DOHH2 (cell line): ENCODE measurements at regions not wholly inside any gene's neighbourhood (a gene's known extent, or its start where the extent isn't known, plus 50 kb on each side); places are given as distances from the start of the nearest gene placed in this dataset.

Source experiments
- H3F3A ChIP-seq: fragments of 200-600 bp; sonication (generic), shearing (Covaris generic); 2 replicates; pipeline ENCODE4 v1.6.0; 2016; ENCODE audit warnings: antibody characterized with exemption, mild to moderate bottlenecking; ENCODE audit not compliant: control insufficient read depth, insufficient read depth
- H3K27ac ChIP-seq: fragments of 200-600 bp; sonication (generic); 2 replicates; pipeline ENCODE4 v1.5.1; 2014; ENCODE audit warnings: low read depth, mild to moderate bottlenecking, low read length, moderate library complexity
- H3K27me3 ChIP-seq: fragments of 200-600 bp; sonication (generic); 2 replicates; pipeline ENCODE4 v1.6.1; 2014; ENCODE audit warnings: mild to moderate bottlenecking, low read length, mixed read lengths; ENCODE audit not compliant: control insufficient read depth
- H3K36me3 ChIP-seq: fragments of 200-600 bp; sonication (generic); 2 replicates; pipeline ENCODE4 v1.6.1; 2014; ENCODE audit warnings: mild to moderate bottlenecking, low read length, moderate library complexity, mixed read lengths; ENCODE audit not compliant: control insufficient read depth
- H3K4me1 ChIP-seq: fragments of 200-600 bp; sonication (generic); 2 replicates; pipeline ENCODE4 v1.6.1; 2014; ENCODE audit warnings: mild to moderate bottlenecking, low read length, mixed read lengths; ENCODE audit not compliant: control insufficient read depth
- H3K4me2 ChIP-seq: fragments of 200-600 bp; sonication (generic); 2 replicates; pipeline ENCODE4 v1.6.0; 2014; ENCODE audit warnings: mild to moderate bottlenecking, low read length, moderate library complexity
- H3K4me3 ChIP-seq: fragments of 200-600 bp; sonication (generic); 2 replicates; pipeline ENCODE4 v1.5.1; 2014; ENCODE audit warnings: mild to moderate bottlenecking, low read length, mixed read lengths
- H3K79me2 ChIP-seq: fragments of 200-600 bp; sonication (generic); 2 replicates; pipeline ENCODE4 v1.6.1; 2014; ENCODE audit warnings: mild to moderate bottlenecking, low read length, mixed read lengths; ENCODE audit not compliant: control insufficient read depth
- H3K9me2 ChIP-seq: fragments of 200-600 bp; sonication (generic); replicated peaks from 2 replicates; pipeline ENCODE4 v1.6.1; 2014; ENCODE audit warnings: mild to moderate bottlenecking, low read length, mixed read lengths; ENCODE audit not compliant: control insufficient read depth
- H3K9me3 ChIP-seq: fragments of 200-600 bp; sonication (generic); 2 replicates; pipeline ENCODE4 v1.6.1; 2014; ENCODE audit warnings: antibody characterized with exemption, low read length, mixed read lengths; ENCODE audit not compliant: control insufficient read depth, insufficient read depth
- H4K20me1 ChIP-seq: fragments of 200-600 bp; sonication (generic); 2 replicates; pipeline ENCODE4 v1.6.0; 2014; ENCODE audit warnings: low read depth, mild to moderate bottlenecking, antibody characterized with exemption, low read length, moderate library complexity; ENCODE audit not compliant: control insufficient read depth, insufficient read depth
- EZH2phosphoT487 ChIP-seq: fragments of 200-600 bp; sonication (generic); IDR thresholded peaks from 2 replicates; pipeline ENCODE4 v1.6.1; 2017; ENCODE audit warnings: borderline replicate concordance, mild to moderate bottlenecking, antibody characterized with exemption, low read length, moderate library complexity, mixed read lengths
- TF ChIP-seq, protein P1 (sequence below): fragments of 200-600 bp; sonication (generic); IDR thresholded peaks from one replicate; pipeline ENCODE4 v1.5.1; 2014; ENCODE audit warnings: antibody characterized with exemption, mild to moderate bottlenecking, low read depth, low read length; ENCODE audit not compliant: poor library complexity, severe bottlenecking

DNA sequence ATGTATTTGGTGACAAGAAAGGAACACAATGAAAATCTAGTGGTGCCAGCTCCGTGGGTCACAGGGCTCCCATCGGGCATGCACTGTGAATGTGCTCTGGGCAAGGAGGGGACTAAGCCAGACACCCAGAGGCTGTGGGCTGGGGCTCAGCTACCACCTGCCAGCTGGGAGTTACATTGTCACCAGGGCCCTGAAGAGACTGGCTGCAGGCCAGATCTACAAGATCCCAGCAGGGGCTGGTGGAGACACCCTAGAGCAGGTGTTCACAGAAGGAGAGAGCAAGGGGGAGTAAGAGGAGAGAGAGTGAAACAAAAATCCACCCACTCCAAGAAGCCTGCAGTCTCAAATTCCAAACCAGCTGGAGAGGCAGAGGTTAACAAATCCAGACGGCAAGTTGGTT, 116.6 kb upstream of the ADCY1 start:
- 0 out of 2 replicates have a peak, but pooled peaks cover 3% of the 10 kb centered on the region for H3K27me3 ChIP-seq
- H3K9me2 ChIP-seq, result no peaks in the 10 kb centered on the region
- no peaks in the 10 kb centered on the region for H3K9me3 ChIP-seq
- H3K79me2 ChIP-seq, result no peaks in the 10 kb centered on the region
- TF ChIP-seq, protein P1, sequence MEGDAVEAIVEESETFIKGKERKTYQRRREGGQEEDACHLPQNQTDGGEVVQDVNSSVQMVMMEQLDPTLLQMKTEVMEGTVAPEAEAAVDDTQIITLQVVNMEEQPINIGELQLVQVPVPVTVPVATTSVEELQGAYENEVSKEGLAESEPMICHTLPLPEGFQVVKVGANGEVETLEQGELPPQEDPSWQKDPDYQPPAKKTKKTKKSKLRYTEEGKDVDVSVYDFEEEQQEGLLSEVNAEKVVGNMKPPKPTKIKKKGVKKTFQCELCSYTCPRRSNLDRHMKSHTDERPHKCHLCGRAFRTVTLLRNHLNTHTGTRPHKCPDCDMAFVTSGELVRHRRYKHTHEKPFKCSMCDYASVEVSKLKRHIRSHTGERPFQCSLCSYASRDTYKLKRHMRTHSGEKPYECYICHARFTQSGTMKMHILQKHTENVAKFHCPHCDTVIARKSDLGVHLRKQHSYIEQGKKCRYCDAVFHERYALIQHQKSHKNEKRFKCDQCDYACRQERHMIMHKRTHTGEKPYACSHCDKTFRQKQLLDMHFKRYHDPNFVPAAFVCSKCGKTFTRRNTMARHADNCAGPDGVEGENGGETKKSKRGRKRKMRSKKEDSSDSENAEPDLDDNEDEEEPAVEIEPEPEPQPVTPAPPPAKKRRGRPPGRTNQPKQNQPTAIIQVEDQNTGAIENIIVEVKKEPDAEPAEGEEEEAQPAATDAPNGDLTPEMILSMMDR, result no peak
- no peak for TF ChIP-seq EZH2phosphoT487
- no peak overlapping the region for H3K4me3 ChIP-seq
- no peaks in the 10 kb centered on the region for H3F3A ChIP-seq
- no peaks in the 10 kb centered on the region for H3K4me1 ChIP-seq
- H3K36me3 ChIP-seq, result no peaks in the 10 kb centered on the region
- no peaks in the 10 kb centered on the region for H4K20me1 ChIP-seq
- no peak overlapping the region for H3K27ac ChIP-seq
- H3K4me2 ChIP-seq, result no peak overlapping the region

DNA sequence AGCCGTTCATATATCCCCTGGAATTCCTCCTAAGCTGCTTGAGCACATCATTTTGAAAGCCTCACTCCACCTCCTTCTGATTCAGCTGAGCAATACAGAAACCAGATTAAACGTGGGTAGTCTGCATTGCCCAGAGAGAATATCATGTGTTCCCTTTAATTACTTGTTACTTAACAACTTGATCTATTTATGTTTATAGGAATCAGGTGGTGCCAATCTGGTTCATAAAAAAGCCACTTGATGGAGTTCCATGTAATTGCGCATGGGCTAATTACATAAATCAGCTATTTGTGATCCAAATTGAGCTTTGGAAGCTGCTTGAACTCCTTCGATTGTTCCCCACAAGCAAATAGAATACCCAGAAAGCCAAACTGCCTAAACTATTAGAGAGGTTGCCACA, 114.7 kb upstream of the ADCY1 start:
- Histone ChIP-seq H3K36me3 (no peaks in the 10 kb centered on the region), H3K4me2 (no peak overlapping the region), H4K20me1 (no peaks in the 10 kb centered on the region), H3F3A (no peaks in the 10 kb centered on the region), H3K79me2 (no peaks in the 10 kb centered on the region), H3K27me3 (no peaks in the 10 kb centered on the region), H3K4me3 (no peak overlapping the region), H3K27ac (no peak overlapping the region), H3K9me3 (no peaks in the 10 kb centered on the region), H3K9me2 (no peaks in the 10 kb centered on the region), H3K4me1 (no peaks in the 10 kb centered on the region)
- TF ChIP-seq, protein P1, result no peak
- TF ChIP-seq EZH2phosphoT487, result no peak

DNA sequence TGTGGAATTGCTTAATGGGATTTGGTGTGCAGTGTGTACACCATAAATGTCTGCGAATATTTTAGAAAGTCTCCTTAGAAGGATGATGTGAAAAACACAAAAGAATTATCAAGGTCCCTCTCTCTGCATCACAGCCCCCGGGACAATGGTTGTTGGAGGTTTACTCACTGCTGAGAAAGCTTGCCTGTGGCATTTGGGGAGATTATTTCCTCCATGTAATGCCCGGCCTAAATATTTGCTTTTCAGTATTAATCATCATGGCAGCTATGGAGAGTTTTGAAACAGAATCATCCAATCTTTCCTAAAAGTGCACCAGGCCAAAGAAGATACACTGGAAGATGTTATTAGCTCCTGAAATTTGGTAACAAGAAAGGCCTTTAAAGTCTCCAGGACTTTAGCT, 113.8 kb upstream of the ADCY1 start:
- H3K9me2 ChIP-seq, result no peaks in the 10 kb centered on the region
- H4K20me1 ChIP-seq, result no peaks in the 10 kb centered on the region
- H3K4me2 ChIP-seq, result no peak overlapping the region
- H3K9me3 ChIP-seq, result no peaks in the 10 kb centered on the region
- no peak overlapping the region for H3K4me3 ChIP-seq
- TF ChIP-seq EZH2phosphoT487, result no peak
- no peak overlapping the region for H3K27ac ChIP-seq
- no peaks in the 10 kb centered on the region for H3K27me3 ChIP-seq
- no peaks in the 10 kb centered on the region for H3K79me2 ChIP-seq
- H3F3A ChIP-seq, result no peaks in the 10 kb centered on the region
- H3K36me3 ChIP-seq, result no peaks in the 10 kb centered on the region
- no peaks in the 10 kb centered on the region for H3K4me1 ChIP-seq

DNA sequence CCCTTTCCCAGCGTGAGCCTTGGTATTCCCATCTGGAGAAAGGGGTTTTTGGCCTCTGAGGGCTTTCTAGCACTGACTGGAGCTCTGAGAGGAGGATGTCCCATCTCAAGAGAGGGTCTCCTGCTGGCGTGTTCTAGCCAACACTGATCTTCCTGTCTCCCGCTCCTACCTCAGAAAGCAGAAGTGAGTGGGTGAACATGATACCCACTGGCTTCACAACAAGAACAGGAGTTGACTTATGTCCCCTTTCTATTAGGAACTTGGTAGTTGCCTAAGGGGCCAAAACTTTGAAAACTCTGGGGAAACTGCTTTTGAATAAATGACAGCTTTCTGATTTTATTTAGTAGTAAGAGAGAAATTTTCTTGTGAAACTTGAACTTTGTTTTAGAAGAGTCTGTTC, 113.1 kb upstream of the ADCY1 start:
- Histone ChIP-seq H3K27ac (no peak overlapping the region), H3K4me1 (no peaks in the 10 kb centered on the region), H3K9me3 (no peaks in the 10 kb centered on the region), H3K79me2 (no peaks in the 10 kb centered on the region), H3K9me2 (no peaks in the 10 kb centered on the region), H4K20me1 (no peaks in the 10 kb centered on the region), H3K27me3 (no peaks in the 10 kb centered on the region), H3K4me2 (no peak overlapping the region), H3K4me3 (no peak overlapping the region), H3K36me3 (no peaks in the 10 kb centered on the region), H3F3A (no peaks in the 10 kb centered on the region)
- TF ChIP-seq, protein P1, result no peak
- TF ChIP-seq EZH2phosphoT487, result no peak
